ENCODE measurements at regions not wholly inside any gene's neighbourhood (a gene's known extent, or its start where the extent isn't known, plus 50 kb on each side); places are given as distances from the start of the nearest gene placed in this dataset.

- no peak overlapping the region for H3K4me3 ChIP-seq (ENCODE audit: severe bottlenecking)
- no peaks in the 10 kb centered on the region for H3K36me3 ChIP-seq (ENCODE audit: low read depth)
- DNase-seq (ENCODE audit: low spot score) (no peak), ATAC-seq (ENCODE audit: low read depth) (peak; percentile 61; the same call in 2 of the 3 replicates)
- H3K27ac ChIP-seq (ENCODE audit: poor library complexity, severe bottlenecking), result no peak overlapping the region
- no peaks in the 10 kb centered on the region for H3K4me1 ChIP-seq (ENCODE audit: insufficient read depth, poor library complexity, severe bottlenecking)
- TF ChIP-seq, protein P1, sequence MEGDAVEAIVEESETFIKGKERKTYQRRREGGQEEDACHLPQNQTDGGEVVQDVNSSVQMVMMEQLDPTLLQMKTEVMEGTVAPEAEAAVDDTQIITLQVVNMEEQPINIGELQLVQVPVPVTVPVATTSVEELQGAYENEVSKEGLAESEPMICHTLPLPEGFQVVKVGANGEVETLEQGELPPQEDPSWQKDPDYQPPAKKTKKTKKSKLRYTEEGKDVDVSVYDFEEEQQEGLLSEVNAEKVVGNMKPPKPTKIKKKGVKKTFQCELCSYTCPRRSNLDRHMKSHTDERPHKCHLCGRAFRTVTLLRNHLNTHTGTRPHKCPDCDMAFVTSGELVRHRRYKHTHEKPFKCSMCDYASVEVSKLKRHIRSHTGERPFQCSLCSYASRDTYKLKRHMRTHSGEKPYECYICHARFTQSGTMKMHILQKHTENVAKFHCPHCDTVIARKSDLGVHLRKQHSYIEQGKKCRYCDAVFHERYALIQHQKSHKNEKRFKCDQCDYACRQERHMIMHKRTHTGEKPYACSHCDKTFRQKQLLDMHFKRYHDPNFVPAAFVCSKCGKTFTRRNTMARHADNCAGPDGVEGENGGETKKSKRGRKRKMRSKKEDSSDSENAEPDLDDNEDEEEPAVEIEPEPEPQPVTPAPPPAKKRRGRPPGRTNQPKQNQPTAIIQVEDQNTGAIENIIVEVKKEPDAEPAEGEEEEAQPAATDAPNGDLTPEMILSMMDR (IDR thresholded peaks at IDR 0.05; ENCODE audit: poor library complexity, severe bottlenecking), result no peak
- H3K9me3 ChIP-seq (ENCODE audit: severe bottlenecking), result no peaks in the 10 kb centered on the region
- no peaks in the 10 kb centered on the region for H3K27me3 ChIP-seq (ENCODE audit: insufficient read depth, poor library complexity, severe bottlenecking)
These were observed 77.6 kb upstream of the SFMBT2 start for GRCh38 chr10:7488418-7488829.

DNA sequence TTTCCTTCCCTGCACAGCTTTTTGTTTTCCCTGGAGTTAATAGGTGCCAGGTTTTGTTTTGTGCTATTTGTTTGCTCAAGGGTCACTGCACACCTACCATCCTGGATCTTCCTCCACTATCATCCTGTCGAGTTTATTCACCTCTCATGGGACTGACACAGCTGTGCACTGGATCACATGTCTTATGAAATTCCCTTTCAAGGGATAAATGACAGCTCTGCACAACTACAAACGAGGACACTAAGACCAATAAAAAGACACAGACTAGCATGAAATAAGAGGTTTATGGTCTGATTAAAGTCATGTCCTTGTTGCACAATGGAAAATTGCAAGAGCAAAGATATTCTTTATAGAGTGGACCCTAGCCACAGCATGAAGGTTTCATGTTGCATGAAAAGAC, 76.7 kb upstream of the SFMBT2 start:
- H3K27me3 ChIP-seq (ENCODE audit: insufficient read depth, poor library complexity, severe bottlenecking), result no peaks in the 10 kb centered on the region
- H3K36me3 ChIP-seq (ENCODE audit: low read depth), result no peaks in the 10 kb centered on the region
- H3K9me3 ChIP-seq (ENCODE audit: severe bottlenecking), result no peaks in the 10 kb centered on the region
- DNase-seq (ENCODE audit: low spot score), result no peak
- TF ChIP-seq, protein P1 (IDR thresholded peaks at IDR 0.05; ENCODE audit: poor library complexity, severe bottlenecking), result no peak
- no peak overlapping the region for H3K27ac ChIP-seq (ENCODE audit: poor library complexity, severe bottlenecking)
- no peak overlapping the region for H3K4me3 ChIP-seq (ENCODE audit: severe bottlenecking)
- H3K4me1 ChIP-seq (ENCODE audit: insufficient read depth, poor library complexity, severe bottlenecking), result no peaks in the 10 kb centered on the region
- no peak for ATAC-seq (ENCODE audit: low read depth)

DNA sequence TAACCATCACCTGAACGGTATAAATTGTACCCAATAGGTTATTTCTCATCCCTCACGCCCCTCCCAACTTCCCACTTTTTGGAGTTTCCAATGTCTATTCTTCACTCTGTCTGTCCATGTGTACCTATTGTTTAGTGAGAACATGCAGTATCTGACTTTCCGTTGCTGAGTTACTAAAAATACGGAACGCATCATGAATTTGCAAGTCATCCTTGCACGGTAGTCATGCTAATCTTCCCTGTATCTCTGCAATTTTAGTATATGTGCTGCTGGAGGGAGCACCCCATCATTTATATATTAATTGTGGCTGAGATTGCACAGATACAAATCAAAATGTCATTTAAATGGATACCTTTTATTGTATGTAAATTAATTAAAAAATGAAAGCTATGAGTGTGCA, 75.7 kb upstream of the SFMBT2 start:
- Histone ChIP-seq H3K36me3 (ENCODE audit: low read depth) (no peaks in the 10 kb centered on the region), H3K9me3 (ENCODE audit: severe bottlenecking) (no peaks in the 10 kb centered on the region), H3K4me3 (ENCODE audit: severe bottlenecking) (no peak overlapping the region), H3K27me3 (ENCODE audit: insufficient read depth, poor library complexity, severe bottlenecking) (no peaks in the 10 kb centered on the region), H3K4me1 (ENCODE audit: insufficient read depth, poor library complexity, severe bottlenecking) (no peaks in the 10 kb centered on the region), H3K27ac (ENCODE audit: poor library complexity, severe bottlenecking) (no peak overlapping the region)
- TF ChIP-seq, protein P1 (IDR thresholded peaks at IDR 0.05; ENCODE audit: poor library complexity, severe bottlenecking), result no peak
- ATAC-seq (ENCODE audit: low read depth) (no peak), DNase-seq (ENCODE audit: low spot score) (no peak)

GRCh38 chr10:7485799-7486198, 75.0 kb upstream of the SFMBT2 start:
- no peak for ATAC-seq (ENCODE audit: low read depth)
- H3K27ac ChIP-seq (ENCODE audit: poor library complexity, severe bottlenecking), result no peak overlapping the region
- no peak for DNase-seq (ENCODE audit: low spot score)
- no peaks in the 10 kb centered on the region for H3K9me3 ChIP-seq (ENCODE audit: severe bottlenecking)
- H3K27me3 ChIP-seq (ENCODE audit: insufficient read depth, poor library complexity, severe bottlenecking), result no peaks in the 10 kb centered on the region
- no peaks in the 10 kb centered on the region for H3K36me3 ChIP-seq (ENCODE audit: low read depth)
- TF ChIP-seq, protein P1 (IDR thresholded peaks at IDR 0.05; ENCODE audit: poor library complexity, severe bottlenecking), result no peak
- H3K4me3 ChIP-seq (ENCODE audit: severe bottlenecking), result no peak overlapping the region
- no peaks in the 10 kb centered on the region for H3K4me1 ChIP-seq (ENCODE audit: insufficient read depth, poor library complexity, severe bottlenecking)

- Histone ChIP-seq H3K27me3 (ENCODE audit: insufficient read depth, poor library complexity, severe bottlenecking) (no peaks in the 10 kb centered on the region), H3K36me3 (ENCODE audit: low read depth) (no peaks in the 10 kb centered on the region), H3K9me3 (ENCODE audit: severe bottlenecking) (no peaks in the 10 kb centered on the region), H3K4me1 (ENCODE audit: insufficient read depth, poor library complexity, severe bottlenecking) (no peaks in the 10 kb centered on the region), H3K27ac (ENCODE audit: poor library complexity, severe bottlenecking) (no peak overlapping the region), H3K4me3 (ENCODE audit: severe bottlenecking) (no peak overlapping the region)
- TF ChIP-seq, protein P1 (IDR thresholded peaks at IDR 0.05; ENCODE audit: poor library complexity, severe bottlenecking), result no peak
- ATAC-seq (ENCODE audit: low read depth), result no peak
- no peak for DNase-seq (ENCODE audit: low spot score)
These were observed 74.4 kb upstream of the SFMBT2 start for GRCh38 chr10:7485244-7485556.

Data from RWPE2 (cell line).